WI38 (cell line): ENCODE measurements at regions not wholly inside any gene's neighbourhood (a gene's known extent, or its start where the extent isn't known, plus 50 kb on each side); places are given as distances from the start of the nearest gene placed in this dataset.

Experiments
- H3K4me3 ChIP-seq: 2 replicates; pipeline ENCODE4 v1.5.1; 2011; ENCODE audit warnings: low read depth, mild to moderate bottlenecking, control low read depth, low read length
- CTCF ChIP-seq: IDR thresholded peaks from 2 replicates; pipeline ENCODE4 v1.5.1; 2012; ENCODE audit warnings: low read depth, mild to moderate bottlenecking, control low read depth, low read length

GRCh38 chr3:115325539-115325938 lies 178.5 kb upstream of the ZBTB20 start:
- no peak overlapping the region for H3K4me3 ChIP-seq
- no peak for TF ChIP-seq CTCF

GRCh38 chr3:115330430-115330829 lies 183.3 kb upstream of the ZBTB20 start:
- TF ChIP-seq CTCF: no peak
- H3K4me3 ChIP-seq: no peak overlapping the region

- no peak overlapping the region for H3K4me3 ChIP-seq
- TF ChIP-seq CTCF: no peak
Measured at GRCh38 chr3:115332998-115333397, 185.9 kb upstream of the ZBTB20 start.

GRCh38 chr3:115336836-115337235 lies 189.7 kb upstream of the ZBTB20 start:
- no peak for TF ChIP-seq CTCF
- no peak overlapping the region for H3K4me3 ChIP-seq

- no peak overlapping the region for H3K4me3 ChIP-seq
- no peak for TF ChIP-seq CTCF
Measured at GRCh38 chr3:115340586-115340985, 193.5 kb upstream of the ZBTB20 start.

GRCh38 chr3:115341208-115341607 lies 194.1 kb upstream of the ZBTB20 start:
- no peak for TF ChIP-seq CTCF
- H3K4me3 ChIP-seq: no peak overlapping the region

- TF ChIP-seq CTCF: no peak
- no peak overlapping the region for H3K4me3 ChIP-seq
Measured at GRCh38 chr3:115347737-115348136, 200.6 kb upstream of the ZBTB20 start.
